Inflammatory macrophage treated with lipopolysaccharide for 1 hour (primary cell): ENCODE measurements at regions not wholly inside any gene's neighbourhood (a gene's known extent, or its start where the extent isn't known, plus 50 kb on each side); places are given as distances from the start of the nearest gene placed in this dataset.

Experiments used
- DNase-seq, 2 donors: peaks; one replicate each; pipeline ENCODE4 v3.0.0-alpha.2; 2020 to 2022

GRCh38 chr21:31408301-31409088 is 64.4 kb upstream of the TIAM1 start:
- peak; percentile 65 to 68 for DNase-seq

DNA sequence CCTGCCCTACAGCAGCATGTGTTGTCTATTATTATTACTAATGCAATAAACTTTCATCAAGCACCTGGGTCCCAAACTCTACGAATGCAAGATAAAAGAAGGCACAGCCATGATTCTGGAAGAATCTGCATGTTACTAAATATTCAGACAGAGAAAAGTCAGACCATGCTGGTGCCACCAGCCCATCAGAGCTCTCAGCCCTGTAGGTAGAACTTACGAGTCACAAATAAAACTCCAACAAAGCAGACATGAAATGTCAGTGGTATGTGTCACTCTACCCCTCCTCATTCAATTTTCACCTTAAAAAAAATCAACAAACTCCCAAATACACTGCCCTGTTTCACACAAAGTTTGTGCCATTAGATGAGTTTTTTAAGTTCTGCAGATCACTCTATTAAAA is 62.4 kb upstream of the TIAM1 start:
- DNase-seq = no peak

DNA sequence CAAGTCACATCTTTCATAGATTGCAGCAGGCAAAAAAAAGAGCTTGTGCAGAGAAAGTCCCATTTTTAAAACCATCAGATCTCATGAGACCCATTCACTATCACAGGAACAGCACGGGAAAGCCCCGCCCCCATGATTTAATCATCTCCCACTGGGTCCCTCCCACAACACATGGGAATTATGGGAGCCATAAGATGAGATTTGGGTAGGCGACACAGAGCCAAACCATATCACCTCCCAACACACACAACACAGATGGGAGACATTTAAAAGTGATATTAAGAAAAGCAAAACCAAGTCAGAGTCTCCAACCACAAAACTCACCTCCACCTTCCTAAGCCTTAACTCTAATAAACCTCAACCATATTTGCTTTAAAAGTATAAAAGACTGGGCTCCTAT is 61.5 kb upstream of the TIAM1 start:
- peak; percentile 18 to 40 for DNase-seq

- DNase-seq = no peak
These were observed 59.7 kb upstream of the TIAM1 start for GRCh38 chr21:31403596-31404333.

DNA sequence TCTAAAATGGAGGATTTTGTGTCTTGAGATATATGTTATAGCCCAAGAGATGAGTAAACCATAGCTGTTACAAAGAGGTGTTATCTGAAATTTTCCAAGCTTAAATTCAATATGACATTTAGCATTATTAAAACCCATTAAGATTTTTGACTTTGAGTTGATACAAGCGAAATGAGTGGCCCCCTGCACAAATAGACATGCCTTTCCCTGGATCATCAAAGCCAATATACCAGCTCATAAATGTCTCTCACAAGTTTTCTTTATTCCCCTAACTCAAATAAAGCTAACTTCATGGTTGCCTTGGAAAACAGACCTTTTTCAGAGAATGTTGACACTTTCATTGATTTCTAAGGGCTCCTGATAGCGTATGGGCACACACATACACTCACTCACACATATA is 55.5 kb upstream of the TIAM1 start:
- DNase-seq = no peak

DNA sequence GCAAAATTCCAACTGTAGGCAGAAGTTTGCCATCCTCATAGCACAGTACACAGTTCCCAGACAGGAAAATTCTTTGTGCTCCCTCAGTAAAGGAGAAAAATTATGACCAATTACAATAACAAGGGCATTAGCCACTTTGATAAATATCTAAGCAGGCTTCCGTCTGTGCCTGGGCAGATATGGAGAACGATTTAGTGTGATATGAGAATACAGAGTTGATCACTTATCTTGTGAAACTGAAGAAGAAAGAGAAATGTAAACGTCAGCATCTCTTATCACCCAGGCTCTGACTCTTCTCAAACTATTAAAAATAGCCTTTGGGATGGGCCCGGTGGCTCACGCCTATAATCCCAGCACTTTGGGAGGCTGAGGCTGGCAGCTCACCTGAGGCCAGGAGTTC is 54.5 kb upstream of the TIAM1 start:
- DNase-seq = no peak

- no peak for DNase-seq
These were observed 53.9 kb upstream of the TIAM1 start for GRCh38 chr21:31397939-31398338.

GRCh38 chr21:31397515-31397926 is 53.5 kb upstream of the TIAM1 start:
- DNase-seq = no peak

GRCh38 chr21:31397030-31397429 is 53.0 kb upstream of the TIAM1 start:
- DNase-seq = no peak

GRCh38 chr21:31396399-31396798 is 52.3 kb upstream of the TIAM1 start:
- DNase-seq = no peak

DNA sequence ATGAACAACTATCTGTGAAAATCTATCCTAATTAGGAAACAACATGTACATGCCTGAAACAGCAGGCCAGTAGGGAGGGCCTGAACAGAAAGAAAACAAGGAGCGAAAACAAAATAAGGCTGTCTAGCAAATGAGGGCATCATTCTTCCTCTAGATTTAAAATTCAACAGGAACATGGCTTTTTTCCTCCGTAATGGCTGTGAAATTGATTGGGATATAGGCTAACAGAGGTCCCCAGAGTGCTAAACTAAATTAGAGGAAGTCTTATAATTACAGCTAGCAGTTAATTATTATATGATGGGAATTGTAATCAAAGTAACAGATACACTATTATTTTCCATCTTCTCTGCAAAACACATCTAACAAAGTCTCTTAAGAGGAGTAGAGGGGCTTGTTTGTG is 51.7 kb upstream of the TIAM1 start:
- no peak for DNase-seq

GRCh38 chr21:31395268-31395667 is 51.2 kb upstream of the TIAM1 start:
- no peak for DNase-seq

DNA sequence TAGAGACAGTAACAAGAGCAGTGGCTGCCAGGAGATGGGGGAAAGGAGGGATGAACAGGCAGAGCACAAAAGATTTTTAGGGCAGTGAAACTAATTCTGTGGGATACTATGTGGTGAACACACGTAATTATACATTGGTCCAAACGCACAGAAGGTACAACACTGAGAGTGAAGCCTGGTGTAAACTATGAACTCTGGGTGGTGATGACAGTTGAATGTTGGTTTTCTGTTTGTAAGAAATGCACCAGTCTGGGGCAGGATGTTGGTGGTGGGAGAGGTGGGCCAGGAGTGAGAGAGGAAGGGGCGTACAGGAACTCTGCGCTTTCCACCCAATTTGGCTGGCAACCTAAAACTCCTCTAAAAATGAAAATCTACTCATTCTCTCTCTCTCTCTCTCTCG is 50.2 kb upstream of the TIAM1 start:
- no peak for DNase-seq
